Tibial nerve (tissue), 3 donors: ENCODE measurements at regions not wholly inside any gene's neighbourhood (a gene's known extent, or its start where the extent isn't known, plus 50 kb on each side); places are given as distances from the start of the nearest gene placed in this dataset.

Source experiments
- CTCF ChIP-seq, 5 experiments: fragments of 200-600 bp in 3 of 5; fragments of 450-650 bp in 2 of 5; sonication (generic) in 3 of 5; IDR thresholded peaks; one replicate each; pipeline ENCODE4 v1.5.1; 2016 to 2019; ENCODE audit warnings: antibody characterized with exemption in 5 of 5, mild to moderate bottlenecking in 3 of 5, moderate library complexity in 2 of 5
- POLR2A ChIP-seq, 2 donors: fragments of 450-650 bp; IDR thresholded peaks; one replicate each; pipeline ENCODE4 v1.6.1; 2017; ENCODE audit warnings: antibody characterized with exemption in 2 of 2, mild to moderate bottlenecking in 2 of 2, moderate library complexity in 2 of 2

GRCh38 chr5:88938488-88938887 lies 55.5 kb upstream of the MEF2C start:
- TF ChIP-seq CTCF (IDR thresholded peaks at IDR 0.05) (no peak), POLR2A (IDR thresholded peaks at IDR 0.05) (no peak)
